Right cardiac atrium (tissue), 5 donors: ENCODE measurements at regions not wholly inside any gene's neighbourhood (a gene's known extent, or its start where the extent isn't known, plus 50 kb on each side); places are given as distances from the start of the nearest gene placed in this dataset.
"Not testable (repeated sequence)": the region's sequence is repeated elsewhere in the genome, so short reads cannot be mapped to it uniquely, and the experiment has no call there.

ENCODE experiments used
- ATAC-seq, 2 donors: fragments of 200-7000 bp; cut with Tn5 transposase; one replicate each; pipeline versions ENCODE4 v1.8.0 to v1.9.1; 2020; ENCODE audit warnings: moderate library complexity in 2 of 2, mild to moderate bottlenecking in 1 of 2
- DNase-seq, 3 donors: peaks; one replicate each; pipeline ENCODE4 v3.0.0-alpha.2; 2020
- H3K27ac ChIP-seq: one replicate; pipeline ENCODE4 v1.5.1; 2013; ENCODE audit warnings: mild to moderate bottlenecking, low read length, control low read depth, moderate library complexity
- H3K27me3 ChIP-seq: one replicate; pipeline ENCODE4 v1.6.1; 2013; ENCODE audit not compliant: control insufficient read depth, insufficient read depth
- H3K4me1 ChIP-seq: one replicate; pipeline ENCODE4 v1.6.1; 2013; ENCODE audit warnings: low read length; ENCODE audit not compliant: control insufficient read depth, insufficient read depth
- H3K4me3 ChIP-seq: one replicate; pipeline ENCODE4 v1.5.1; 2013; ENCODE audit warnings: low read length, control low read depth
- H3K9me3 ChIP-seq: one replicate; pipeline ENCODE4 v1.6.1; 2013; ENCODE audit warnings: low read length; ENCODE audit not compliant: control insufficient read depth
- WGBS: extraction: QIAGEN DNeasy Blood & Tissue Kit; methylation state at CpG from one replicate; pipeline ENCODE4 v1.1.7; 2013; 5-methylcytosine and 5-hydroxymethylcytosine counted together
- intact Hi-C, 4 donors: fragments of 100-400 bp; cut with DNase I; formaldehyde crosslinking; loops; one replicate each; pipeline versions ENCODE4 v1.11.0 to v1.14.0; 2022 to 2023
- donor health status: healthy with polysubstance abuse.
- donor health status: DM: no; HTN: yes; CAD: no.
- donor health status: DM: no; HTN: no; CAD: no.
- donor health status: DM: no; HTN: yes; CAD: no; lungs with severe emphysema.
- donor health status: DM: yes; HTN: yes; CAD: no.

GRCh38 chr7:34550996-34551395 lies 107.0 kb upstream of the NPSR1 start:
- DNase-seq (no peak), ATAC-seq (no peak)
- WGBS, result 65% methylated on average over 2 of the region's 2 CpGs
- intact Hi-C loops, result no loop called here
- Histone ChIP-seq H3K4me3 (no peak overlapping the region), H3K27me3 (no peaks in the 10 kb centered on the region), H3K27ac (no peak overlapping the region), H3K4me1 (no peaks in the 10 kb centered on the region), H3K9me3 (no peaks in the 10 kb centered on the region)

- intact Hi-C loops, result no loop called here
- Histone ChIP-seq H3K27me3 (no peaks in the 10 kb centered on the region), H3K4me1 (no peaks in the 10 kb centered on the region), H3K27ac (no peak overlapping the region), H3K9me3 (no peaks in the 10 kb centered on the region), H3K4me3 (no peak overlapping the region)
- ATAC-seq (no peak), DNase-seq (peak in 1 of 3 donors; percentile 26)
- WGBS, result 88% methylated on average over 5 of the region's 5 CpGs
Observed at GRCh38 chr7:34552502-34552901, 105.5 kb upstream of the NPSR1 start.

- Histone ChIP-seq H3K9me3 (no peaks in the 10 kb centered on the region), H3K27me3 (no peaks in the 10 kb centered on the region), H3K4me1 (no peaks in the 10 kb centered on the region), H3K27ac (no peak overlapping the region), H3K4me3 (no peak overlapping the region)
- ATAC-seq (no peak), DNase-seq (no peak)
- intact Hi-C loops, result no loop called here
- WGBS, result 82% methylated on average over 4 of the region's 4 CpGs
Observed at GRCh38 chr7:34558022-34558421, 100.0 kb upstream of the NPSR1 start.

GRCh38 chr7:34564091-34564490 lies 93.9 kb upstream of the NPSR1 start:
- WGBS, result 86% methylated on average over 7 of the region's 7 CpGs
- intact Hi-C loops, result no loop called here
- no peak overlapping the region for H3K27ac ChIP-seq
- no peak for DNase-seq
- no peak for ATAC-seq
- H3K9me3 ChIP-seq, result no peaks in the 10 kb centered on the region
- H3K4me1 ChIP-seq, result no peaks in the 10 kb centered on the region
- H3K4me3 ChIP-seq, result no peak overlapping the region
- H3K27me3 ChIP-seq, result no peaks in the 10 kb centered on the region

- Histone ChIP-seq H3K27ac (no peak overlapping the region), H3K27me3 (no peaks in the 10 kb centered on the region), H3K4me1 (no peaks in the 10 kb centered on the region), H3K4me3 (no peak overlapping the region), H3K9me3 (no peaks in the 10 kb centered on the region)
- intact Hi-C loops, result no loop called here
- DNase-seq (no peak), ATAC-seq (no peak)
- whole genome bisulfite sequencing, result 30% methylated on average over 1 of the region's 1 CpG
Observed at GRCh38 chr7:34567906-34568305, 90.1 kb upstream of the NPSR1 start.

- no peak for DNase-seq
- no peak for ATAC-seq
- no peaks in the 10 kb centered on the region for H3K4me1 ChIP-seq
- no peak overlapping the region for H3K27ac ChIP-seq
- H3K9me3 ChIP-seq, result no peaks in the 10 kb centered on the region
- intact Hi-C loops, result no loop called here
- no peak overlapping the region for H3K4me3 ChIP-seq
- no peaks in the 10 kb centered on the region for H3K27me3 ChIP-seq
- WGBS, result 76% methylated on average over 6 of the region's 6 CpGs
Observed at GRCh38 chr7:34569975-34570699, 87.9 kb upstream of the NPSR1 start.

- ATAC-seq (no peak), DNase-seq (no peak)
- H3K4me1 ChIP-seq, result no peaks in the 10 kb centered on the region
- intact Hi-C loops, result no loop called here
- H3K27ac ChIP-seq, result no peak overlapping the region
- no peak overlapping the region for H3K4me3 ChIP-seq
- no peaks in the 10 kb centered on the region for H3K9me3 ChIP-seq
- WGBS, result 72% methylated on average over 2 of the region's 2 CpGs
- no peaks in the 10 kb centered on the region for H3K27me3 ChIP-seq
Observed at GRCh38 chr7:34575006-34575405, 83.0 kb upstream of the NPSR1 start.

GRCh38 chr7:34577934-34578333 lies 80.1 kb upstream of the NPSR1 start:
- H3K9me3 ChIP-seq, H3K4me1 ChIP-seq, DNase-seq, ATAC-seq, intact Hi-C loops, H3K4me3 ChIP-seq, H3K27ac ChIP-seq, H3K27me3 ChIP-seq: not testable (repeated sequence)
- WGBS, result 100% methylated on average over 1 of the region's 1 CpG

- H3K4me1 ChIP-seq, ATAC-seq, H3K27ac ChIP-seq, DNase-seq, intact Hi-C loops, H3K4me3 ChIP-seq, H3K27me3 ChIP-seq, H3K9me3 ChIP-seq: not testable (repeated sequence)
- 90% methylated on average over 6 of the region's 6 CpGs for WGBS
Observed at GRCh38 chr7:34581698-34582097, 76.3 kb upstream of the NPSR1 start.

GRCh38 chr7:34584526-34584925 lies 73.5 kb upstream of the NPSR1 start:
- H3K4me1 ChIP-seq, result no peaks in the 10 kb centered on the region
- ATAC-seq (no peak), DNase-seq (no peak)
- H3K9me3 ChIP-seq, result no peaks in the 10 kb centered on the region
- no peak overlapping the region for H3K4me3 ChIP-seq
- H3K27me3 ChIP-seq, result no peaks in the 10 kb centered on the region
- 80% methylated on average over 6 of the region's 6 CpGs for WGBS
- intact Hi-C loops, result no loop called here
- no peak overlapping the region for H3K27ac ChIP-seq

GRCh38 chr7:34596887-34597286 lies 61.1 kb upstream of the NPSR1 start:
- intact Hi-C loops, result no loop called here
- 80% methylated on average over 2 of the region's 2 CpGs for WGBS
- ATAC-seq, result no peak

More at GRCh38 chr7:34596887-34597286, 61.1 kb upstream of the NPSR1 start:
- no peaks in the 10 kb centered on the region for H3K4me1 ChIP-seq
- no peaks in the 10 kb centered on the region for H3K27me3 ChIP-seq
- no peak overlapping the region for H3K27ac ChIP-seq
- H3K4me3 ChIP-seq, result no peak overlapping the region
- DNase-seq, result no peak
- H3K9me3 ChIP-seq, result no peaks in the 10 kb centered on the region
